Chondrocyte (in vitro differentiated cells): ENCODE measurements at regions not wholly inside any gene's neighbourhood (a gene's known extent, or its start where the extent isn't known, plus 50 kb on each side); places are given as distances from the start of the nearest gene placed in this dataset.

Experiments used
- DNase-seq: peaks from one replicate; pipeline ENCODE4 v3.0.0; 2021; ENCODE audit warnings: mixed read lengths, low spot score
- H3K27ac Mint-ChIP-seq: one replicate; pipeline ENCODE4 v1.8.0; 2021; ENCODE audit warnings: mild to moderate bottlenecking, moderate library complexity, mixed read lengths; ENCODE audit not compliant: unreplicated experiment
- H3K27me3 Mint-ChIP-seq: 2 replicates; pipeline ENCODE4 v1.8.0; 2021; ENCODE audit warnings: low read depth, mixed read lengths
- H3K36me3 Mint-ChIP-seq: 2 replicates; pipeline ENCODE4 v1.8.0; 2021; ENCODE audit warnings: low read depth, mixed read lengths
- H3K4me1 Mint-ChIP-seq: 2 replicates; pipeline ENCODE4 v1.8.0; 2021; ENCODE audit warnings: low read depth, mild to moderate bottlenecking, mixed read lengths
- H3K4me3 Mint-ChIP-seq: one replicate; pipeline ENCODE4 v1.8.0; 2021; ENCODE audit warnings: mild to moderate bottlenecking, moderate library complexity, mixed read lengths; ENCODE audit not compliant: unreplicated experiment
- H3K9me3 Mint-ChIP-seq: 2 replicates; pipeline ENCODE4 v1.8.0; 2021; ENCODE audit warnings: low read depth, mixed read lengths
- CTCF ChIP-seq: fragments of 200-600 bp; sonication (generic); IDR thresholded peaks from 2 replicates; pipeline ENCODE4 v1.5.0; 2021; ENCODE audit warnings: antibody characterized with exemption, mild to moderate bottlenecking, moderate library complexity

DNA sequence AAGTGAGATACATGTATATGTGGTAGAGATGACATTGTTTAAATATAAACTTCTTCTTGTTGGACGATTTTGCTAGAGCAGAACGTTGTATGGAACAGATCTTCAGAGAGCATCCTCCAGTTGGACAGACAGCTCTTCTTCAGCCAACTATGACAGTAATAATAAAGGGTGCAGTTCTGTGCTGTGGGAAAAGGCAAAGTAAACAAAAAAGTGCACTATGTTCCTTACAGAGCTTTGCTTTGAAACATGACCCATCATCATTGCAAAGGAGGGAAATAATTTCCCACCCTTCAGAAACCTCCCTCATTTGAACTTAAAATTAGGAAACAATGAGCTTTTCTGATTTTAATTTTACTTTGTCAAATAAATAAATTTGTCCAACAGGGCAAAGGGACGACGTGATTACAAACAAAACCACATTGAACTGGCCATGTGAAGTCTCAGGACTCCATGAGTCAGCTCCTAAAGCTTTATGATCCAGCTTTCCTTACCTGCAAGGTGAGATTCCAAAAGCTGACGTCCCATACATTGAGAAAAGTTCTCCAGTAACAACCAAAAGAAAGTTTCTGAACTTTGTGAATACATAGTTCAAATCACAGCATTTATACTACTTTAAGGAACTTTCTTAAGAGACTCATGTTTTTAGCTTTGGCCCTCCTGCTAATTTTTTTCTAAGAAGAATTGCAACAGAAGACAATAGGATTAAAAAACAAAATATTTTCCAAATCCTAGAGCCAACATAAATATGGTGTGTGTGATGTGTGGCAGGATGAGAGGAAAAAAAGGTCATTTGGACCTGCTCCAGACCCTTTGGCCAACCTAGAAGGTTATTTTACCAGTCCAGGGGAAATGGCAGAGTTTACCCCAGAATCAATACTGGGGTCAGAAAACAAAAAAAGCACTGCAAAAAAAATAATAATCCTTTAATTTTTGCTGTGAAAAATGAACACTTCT, 565.4 kb upstream of the NRP1 start:
- H3K4me3 Mint-ChIP-seq: no peak overlapping the region
- no peak for DNase-seq
- H3K36me3 Mint-ChIP-seq: peaks cover 1% of the 10 kb centered on the region
- H3K9me3 Mint-ChIP-seq: peaks cover 9% of the 10 kb centered on the region
- peak overlapping the region; percentile 83 for H3K27ac Mint-ChIP-seq
- peaks cover 41% of the 10 kb centered on the region for H3K4me1 Mint-ChIP-seq
- no peaks in the 10 kb centered on the region for H3K27me3 Mint-ChIP-seq
- TF ChIP-seq CTCF: no peak

DNA sequence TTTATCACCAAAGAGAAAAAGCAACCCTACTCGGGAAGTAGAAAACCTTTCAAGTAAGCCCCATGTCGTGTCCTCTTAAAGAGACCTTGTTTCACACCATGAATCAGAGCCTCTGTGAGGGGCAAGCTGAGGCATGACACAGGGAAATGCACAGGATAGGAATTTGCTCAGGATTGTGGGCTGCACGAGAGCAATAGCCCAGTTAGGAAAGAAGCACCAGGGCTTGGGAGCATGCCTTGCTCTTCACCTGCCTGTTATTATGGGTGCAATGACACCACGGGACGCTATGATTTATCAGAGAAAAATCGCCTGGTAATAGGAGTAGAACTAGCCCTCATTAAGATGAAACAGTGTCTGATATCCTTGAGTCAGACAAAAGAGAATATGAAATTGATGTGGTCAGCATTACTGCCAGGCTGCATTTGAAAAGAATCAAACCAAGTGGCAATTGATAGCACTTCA, 562.9 kb upstream of the NRP1 start:
- no peak overlapping the region for H3K27ac Mint-ChIP-seq
- no peak for DNase-seq
- peaks cover 9% of the 10 kb centered on the region for H3K9me3 Mint-ChIP-seq
- H3K36me3 Mint-ChIP-seq: peaks cover 1% of the 10 kb centered on the region
- no peaks in the 10 kb centered on the region for H3K27me3 Mint-ChIP-seq
- TF ChIP-seq CTCF: no peak
- peaks cover 55% of the 10 kb centered on the region for H3K4me1 Mint-ChIP-seq
- H3K4me3 Mint-ChIP-seq: no peak overlapping the region

DNA sequence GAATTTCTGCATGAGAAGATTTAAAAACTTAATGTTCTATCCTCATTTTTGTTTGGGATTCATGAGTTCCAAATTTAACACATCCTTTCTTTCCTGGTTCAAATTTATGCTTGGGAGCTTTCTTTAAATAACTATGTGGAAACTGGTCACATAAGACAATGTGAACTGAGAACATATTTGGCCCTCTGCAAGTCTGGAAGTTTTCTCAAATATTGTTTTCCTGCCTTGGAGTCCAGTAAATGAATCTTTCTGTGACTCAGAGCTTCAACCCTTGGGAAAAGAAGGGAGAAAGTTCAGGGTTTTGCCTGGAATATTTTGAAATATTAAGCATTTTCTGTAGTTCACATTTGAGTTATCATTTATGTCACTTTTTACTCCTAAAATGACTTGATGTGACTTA, 559.0 kb upstream of the NRP1 start:
- H3K4me1 Mint-ChIP-seq: peaks cover 29% of the 10 kb centered on the region
- H3K27ac Mint-ChIP-seq: peak overlapping the region; percentile 56
- H3K9me3 Mint-ChIP-seq: peaks cover 2% of the 10 kb centered on the region
- no peaks in the 10 kb centered on the region for H3K27me3 Mint-ChIP-seq
- TF ChIP-seq CTCF: no peak
- no peak for DNase-seq
- peaks cover 1% of the 10 kb centered on the region for H3K36me3 Mint-ChIP-seq
- no peak overlapping the region for H3K4me3 Mint-ChIP-seq

- Mint-ChIP-seq H3K9me3 (peaks cover 2% of the 10 kb centered on the region), H3K36me3 (no peaks in the 10 kb centered on the region), H3K4me3 (no peak overlapping the region), H3K4me1 (peaks cover 16% of the 10 kb centered on the region), H3K27ac (peak overlapping the region; percentile 19), H3K27me3 (no peaks in the 10 kb centered on the region)
- no peak for TF ChIP-seq CTCF
- DNase-seq: no peak
Measured at GRCh38 chr10:33889371-33889770, 554.9 kb upstream of the NRP1 start.

GRCh38 chr10:33887188-33887587, 552.7 kb upstream of the NRP1 start:
- no peak overlapping the region for H3K27ac Mint-ChIP-seq

More at GRCh38 chr10:33887188-33887587, 552.7 kb upstream of the NRP1 start:
- H3K4me1 Mint-ChIP-seq: no peaks in the 10 kb centered on the region
- H3K9me3 Mint-ChIP-seq: peaks cover 2% of the 10 kb centered on the region
- H3K27me3 Mint-ChIP-seq: no peaks in the 10 kb centered on the region
- no peak for DNase-seq
- no peaks in the 10 kb centered on the region for H3K36me3 Mint-ChIP-seq
- TF ChIP-seq CTCF: no peak
- H3K4me3 Mint-ChIP-seq: no peak overlapping the region
